Lower lobe of right lung (tissue), 2 donors: ENCODE measurements at regions not wholly inside any gene's neighbourhood (a gene's known extent, or its start where the extent isn't known, plus 50 kb on each side); places are given as distances from the start of the nearest gene placed in this dataset.

ENCODE experiments used
- ATAC-seq, 2 donors: fragments of 200-7000 bp; cut with Tn5 transposase; one replicate each; pipeline ENCODE4 v1.9.1; 2020 to 2022; ENCODE audit warnings: mild to moderate bottlenecking in 2 of 2, moderate library complexity in 2 of 2
- DNase-seq: peaks from one replicate; pipeline ENCODE4 v3.0.0-alpha.2; 2020
- H3K27ac ChIP-seq: fragments of 200-600 bp; one replicate; pipeline ENCODE4 v1.8.0; 2022
- H3K27me3 ChIP-seq: fragments of 200-600 bp; one replicate; pipeline ENCODE4 v1.8.0; 2022; ENCODE audit warnings: low read depth
- H3K36me3 ChIP-seq: fragments of 200-600 bp; one replicate; pipeline ENCODE4 v1.8.0; 2022; ENCODE audit warnings: mild to moderate bottlenecking
- H3K4me1 ChIP-seq: fragments of 200-600 bp; one replicate; pipeline ENCODE4 v1.8.0; 2022
- H3K4me3 ChIP-seq: fragments of 200-600 bp; one replicate; pipeline ENCODE4 v1.8.0; 2022; ENCODE audit warnings: mild to moderate bottlenecking
- H3K9me3 ChIP-seq: fragments of 200-600 bp; one replicate; pipeline ENCODE4 v1.8.0; 2022
- intact Hi-C: fragments of 100-400 bp; cut with DNase I; formaldehyde crosslinking; loops from one replicate; pipeline ENCODE4 v1.11.0; 2022
- TF ChIP-seq, protein P1 (sequence below): fragments of 200-600 bp; IDR thresholded peaks from one replicate; pipeline ENCODE4 v1.8.0; 2022; ENCODE audit warnings: antibody characterized with exemption, mild to moderate bottlenecking
- donor health status: DM: no; HTN: yes; CAD: no; lungs with severe emphysema.

DNA sequence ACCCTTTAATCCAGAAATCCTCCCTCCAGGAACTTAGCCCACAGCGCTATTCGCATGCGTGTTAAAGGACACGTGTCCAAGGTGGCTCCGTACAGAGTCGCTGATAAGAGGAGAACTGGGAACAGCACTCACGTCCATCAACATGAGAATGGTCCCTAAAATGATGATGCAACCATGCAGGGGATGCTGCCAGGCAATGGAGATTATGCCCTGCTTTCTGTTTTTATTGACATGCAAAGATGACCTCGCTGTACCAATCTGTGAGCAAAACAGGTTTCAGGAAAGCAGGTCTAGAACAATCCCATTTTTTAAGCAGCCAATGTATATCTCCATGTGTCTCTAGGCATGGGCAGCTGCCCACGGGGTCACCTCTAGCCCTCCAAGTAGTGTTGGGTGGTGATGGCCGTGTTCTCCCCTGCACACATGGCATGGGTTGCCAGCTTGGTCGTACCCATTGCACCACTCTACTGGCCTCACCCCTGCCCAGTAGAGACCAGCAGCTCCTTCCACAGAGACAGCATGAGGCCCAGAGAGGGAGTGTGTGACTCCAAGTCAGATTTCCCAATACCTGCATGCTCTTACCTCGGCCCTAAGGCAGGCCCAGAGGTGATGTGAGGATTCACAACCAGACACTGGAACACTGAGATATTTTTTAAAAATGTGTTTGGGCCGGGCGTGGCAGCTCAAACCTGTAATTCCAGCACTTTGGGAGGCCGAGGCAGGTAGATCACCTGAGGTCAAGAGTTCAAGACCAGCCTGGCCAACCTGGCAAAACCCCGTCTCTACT, 68.3 kb upstream of the LINC01488 start:
- ATAC-seq (no peak), DNase-seq (no peak)
- Histone ChIP-seq H3K9me3 (no peaks in the 10 kb centered on the region), H3K4me3 (no peak overlapping the region), H3K27me3 (no peaks in the 10 kb centered on the region), H3K36me3 (no peaks in the 10 kb centered on the region), H3K27ac (no peak overlapping the region), H3K4me1 (peaks cover 10% of the 10 kb centered on the region)
- TF ChIP-seq, protein P1, sequence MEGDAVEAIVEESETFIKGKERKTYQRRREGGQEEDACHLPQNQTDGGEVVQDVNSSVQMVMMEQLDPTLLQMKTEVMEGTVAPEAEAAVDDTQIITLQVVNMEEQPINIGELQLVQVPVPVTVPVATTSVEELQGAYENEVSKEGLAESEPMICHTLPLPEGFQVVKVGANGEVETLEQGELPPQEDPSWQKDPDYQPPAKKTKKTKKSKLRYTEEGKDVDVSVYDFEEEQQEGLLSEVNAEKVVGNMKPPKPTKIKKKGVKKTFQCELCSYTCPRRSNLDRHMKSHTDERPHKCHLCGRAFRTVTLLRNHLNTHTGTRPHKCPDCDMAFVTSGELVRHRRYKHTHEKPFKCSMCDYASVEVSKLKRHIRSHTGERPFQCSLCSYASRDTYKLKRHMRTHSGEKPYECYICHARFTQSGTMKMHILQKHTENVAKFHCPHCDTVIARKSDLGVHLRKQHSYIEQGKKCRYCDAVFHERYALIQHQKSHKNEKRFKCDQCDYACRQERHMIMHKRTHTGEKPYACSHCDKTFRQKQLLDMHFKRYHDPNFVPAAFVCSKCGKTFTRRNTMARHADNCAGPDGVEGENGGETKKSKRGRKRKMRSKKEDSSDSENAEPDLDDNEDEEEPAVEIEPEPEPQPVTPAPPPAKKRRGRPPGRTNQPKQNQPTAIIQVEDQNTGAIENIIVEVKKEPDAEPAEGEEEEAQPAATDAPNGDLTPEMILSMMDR: no peak
- intact Hi-C loops: no loop called here

DNA sequence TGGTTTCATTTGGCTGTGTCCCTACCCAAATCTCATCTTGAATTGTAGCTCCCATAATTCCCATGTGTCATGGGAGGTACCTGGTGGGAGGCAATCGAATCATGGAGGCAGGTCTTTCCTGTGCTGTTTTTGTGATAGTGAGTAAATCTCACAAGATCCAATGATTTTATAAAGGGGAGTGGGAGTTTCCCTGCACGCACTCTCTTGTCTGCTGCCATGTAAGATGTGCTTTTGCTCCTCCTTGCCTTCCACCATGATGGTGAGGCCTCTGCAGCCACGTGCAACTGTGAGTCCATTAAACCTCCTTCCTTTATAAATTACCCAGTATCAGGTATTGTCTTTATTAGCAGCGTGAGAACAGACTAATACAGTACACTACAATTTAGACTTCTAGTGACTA, 67.5 kb upstream of the LINC01488 start:
- ATAC-seq: no peak
- Histone ChIP-seq H3K27me3 (no peaks in the 10 kb centered on the region), H3K27ac (no peak overlapping the region), H3K36me3 (no peaks in the 10 kb centered on the region), H3K4me3 (no peak overlapping the region), H3K4me1 (peaks cover 10% of the 10 kb centered on the region), H3K9me3 (no peaks in the 10 kb centered on the region)
- intact Hi-C loops: no loop called here
- TF ChIP-seq, protein P1: no peak
- DNase-seq: no peak

DNA sequence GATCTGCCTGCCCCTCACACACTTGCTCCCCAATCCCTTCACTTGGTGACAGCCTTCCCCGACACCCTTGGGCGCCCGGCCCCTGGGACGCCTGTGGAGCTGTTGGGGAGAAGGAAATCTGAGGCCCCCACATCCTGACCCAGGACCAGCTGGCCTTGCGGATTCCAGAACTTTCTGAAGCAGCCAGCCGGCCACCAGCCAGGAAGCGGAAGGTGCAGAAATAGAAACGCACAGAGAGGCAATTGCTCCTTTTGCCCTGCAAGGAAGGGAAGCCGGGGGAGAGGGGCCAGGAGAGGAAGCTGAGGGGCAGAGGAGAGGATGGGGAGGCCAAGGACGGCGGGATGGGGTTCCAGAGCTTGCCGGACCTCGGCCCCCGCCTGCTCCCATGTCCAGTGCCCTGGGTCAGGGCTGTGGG, 66.7 kb upstream of the LINC01488 start:
- Histone ChIP-seq H3K36me3 (no peaks in the 10 kb centered on the region), H3K4me1 (peaks cover 12% of the 10 kb centered on the region), H3K27me3 (no peaks in the 10 kb centered on the region), H3K9me3 (no peaks in the 10 kb centered on the region), H3K27ac (no peak overlapping the region), H3K4me3 (no peak overlapping the region)
- DNase-seq (no peak), ATAC-seq (no peak)
- intact Hi-C loops: no loop called here
- TF ChIP-seq, protein P1: no peak

DNA sequence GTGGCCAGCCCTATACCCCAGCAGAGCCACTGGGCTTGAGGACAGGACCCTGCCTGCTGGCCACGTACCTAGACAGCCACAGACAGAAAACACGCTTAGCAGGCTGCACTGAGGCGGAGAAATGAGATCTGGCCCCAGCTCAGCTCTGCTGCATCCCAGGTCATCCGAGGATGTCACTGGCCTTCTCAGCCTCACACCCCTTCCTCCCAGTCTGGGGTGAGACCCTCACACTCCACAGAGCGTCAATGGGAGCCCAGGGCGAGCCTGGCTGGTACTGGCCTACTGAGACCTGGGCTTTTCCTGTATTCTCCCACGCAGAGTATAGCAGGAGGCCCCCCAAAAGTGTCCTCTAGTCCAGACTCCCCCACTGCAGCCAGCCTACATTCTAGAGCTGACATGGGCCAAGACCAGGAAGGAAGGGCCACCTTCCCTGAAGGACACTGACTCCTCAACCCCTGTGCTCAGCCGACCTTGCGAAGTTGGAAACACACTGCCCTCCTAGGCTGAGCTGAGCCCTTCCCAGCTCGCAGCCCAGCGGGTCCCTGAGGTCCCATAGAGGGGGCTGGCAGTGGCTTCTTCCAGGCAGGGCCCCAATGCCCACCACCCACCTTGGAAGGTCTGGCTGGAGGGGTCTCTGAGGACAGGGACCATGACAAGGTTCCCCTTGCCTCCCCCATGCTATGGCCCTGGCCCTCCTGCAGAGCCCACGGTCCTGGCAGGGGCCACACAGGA, 65.9 kb upstream of the LINC01488 start:
- ATAC-seq (peak in 1 of 2 donors; percentile 22), DNase-seq (no peak)
- TF ChIP-seq, protein P1: no peak
- Histone ChIP-seq H3K4me3 (no peak overlapping the region), H3K4me1 (peaks cover 20% of the 10 kb centered on the region), H3K27me3 (no peaks in the 10 kb centered on the region), H3K9me3 (no peaks in the 10 kb centered on the region), H3K36me3 (no peaks in the 10 kb centered on the region), H3K27ac (no peak overlapping the region)
- intact Hi-C loops: no loop called here

DNA sequence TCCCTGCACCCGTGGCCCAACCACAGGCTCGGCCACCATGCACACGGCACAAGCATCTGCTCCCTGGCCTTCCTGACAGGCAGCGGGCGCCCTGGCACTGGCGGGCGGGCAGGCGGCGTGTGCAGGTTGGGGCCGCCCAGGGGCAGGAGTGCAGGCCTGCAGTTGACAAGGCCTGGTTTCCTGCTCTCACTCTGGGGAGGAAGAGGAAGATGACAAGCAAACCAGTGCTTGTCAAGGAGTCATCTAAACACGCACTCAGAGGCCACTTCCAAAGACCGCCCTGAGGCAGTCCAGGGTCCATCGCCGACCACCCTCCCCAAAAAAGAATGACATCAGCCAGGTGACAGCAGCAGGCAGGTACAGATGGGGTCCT, 65.3 kb upstream of the LINC01488 start:
- intact Hi-C loops: no loop called here
- H3K4me3 ChIP-seq: no peak overlapping the region
- H3K9me3 ChIP-seq: no peaks in the 10 kb centered on the region
- no peak for ATAC-seq
- no peak for DNase-seq
- H3K4me1 ChIP-seq: peaks cover 25% of the 10 kb centered on the region
- no peaks in the 10 kb centered on the region for H3K36me3 ChIP-seq
- no peak overlapping the region for H3K27ac ChIP-seq
- TF ChIP-seq, protein P1: no peak
- H3K27me3 ChIP-seq: no peaks in the 10 kb centered on the region
